ENCODE measurements at regions not wholly inside any gene's neighbourhood (a gene's known extent, or its start where the extent isn't known, plus 50 kb on each side); places are given as distances from the start of the nearest gene placed in this dataset.

DNA sequence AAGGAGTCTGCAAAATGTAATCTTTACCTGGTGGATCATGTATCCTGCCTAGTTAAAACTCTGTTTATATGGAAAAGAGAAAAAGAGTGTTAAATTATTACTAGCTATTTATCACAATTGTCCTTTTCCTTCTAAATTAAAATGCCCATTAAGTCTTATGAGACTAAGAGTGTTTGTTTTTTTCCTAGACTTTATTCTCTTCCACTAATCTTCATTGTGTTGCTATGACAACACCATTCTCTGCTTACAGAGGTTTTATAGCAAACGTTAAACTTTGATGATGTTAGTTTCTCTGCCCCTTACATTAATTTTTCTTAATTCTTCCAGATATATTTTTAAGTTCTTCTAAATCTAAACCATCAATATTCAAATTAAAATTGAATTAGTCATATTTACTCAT, 420.8 kb downstream of the TBC1D32 start:
- TF ChIP-seq, protein P1, sequence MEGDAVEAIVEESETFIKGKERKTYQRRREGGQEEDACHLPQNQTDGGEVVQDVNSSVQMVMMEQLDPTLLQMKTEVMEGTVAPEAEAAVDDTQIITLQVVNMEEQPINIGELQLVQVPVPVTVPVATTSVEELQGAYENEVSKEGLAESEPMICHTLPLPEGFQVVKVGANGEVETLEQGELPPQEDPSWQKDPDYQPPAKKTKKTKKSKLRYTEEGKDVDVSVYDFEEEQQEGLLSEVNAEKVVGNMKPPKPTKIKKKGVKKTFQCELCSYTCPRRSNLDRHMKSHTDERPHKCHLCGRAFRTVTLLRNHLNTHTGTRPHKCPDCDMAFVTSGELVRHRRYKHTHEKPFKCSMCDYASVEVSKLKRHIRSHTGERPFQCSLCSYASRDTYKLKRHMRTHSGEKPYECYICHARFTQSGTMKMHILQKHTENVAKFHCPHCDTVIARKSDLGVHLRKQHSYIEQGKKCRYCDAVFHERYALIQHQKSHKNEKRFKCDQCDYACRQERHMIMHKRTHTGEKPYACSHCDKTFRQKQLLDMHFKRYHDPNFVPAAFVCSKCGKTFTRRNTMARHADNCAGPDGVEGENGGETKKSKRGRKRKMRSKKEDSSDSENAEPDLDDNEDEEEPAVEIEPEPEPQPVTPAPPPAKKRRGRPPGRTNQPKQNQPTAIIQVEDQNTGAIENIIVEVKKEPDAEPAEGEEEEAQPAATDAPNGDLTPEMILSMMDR (conservative IDR thresholded peaks at IDR 0.05; ENCODE audit: low read depth, low read length), result no peak
- TF ChIP-seq RAD21 (IDR thresholded peaks at IDR 0.05; ENCODE audit: low read length), result no peak
- TF ChIP-seq POLR2A (IDR thresholded peaks at IDR 0.05; ENCODE audit: low read depth, low read length), result no peak
- TF ChIP-seq CHD1 (IDR thresholded peaks at IDR 0.05; ENCODE audit: low read depth, low read length), result no peak
- no peak for TF ChIP-seq MXI1 (IDR thresholded peaks at IDR 0.05; ENCODE audit: borderline replicate concordance, low read depth, low read length)
- TF ChIP-seq, protein P2, sequence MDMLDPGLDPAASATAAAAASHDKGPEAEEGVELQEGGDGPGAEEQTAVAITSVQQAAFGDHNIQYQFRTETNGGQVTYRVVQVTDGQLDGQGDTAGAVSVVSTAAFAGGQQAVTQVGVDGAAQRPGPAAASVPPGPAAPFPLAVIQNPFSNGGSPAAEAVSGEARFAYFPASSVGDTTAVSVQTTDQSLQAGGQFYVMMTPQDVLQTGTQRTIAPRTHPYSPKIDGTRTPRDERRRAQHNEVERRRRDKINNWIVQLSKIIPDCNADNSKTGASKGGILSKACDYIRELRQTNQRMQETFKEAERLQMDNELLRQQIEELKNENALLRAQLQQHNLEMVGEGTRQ (IDR thresholded peaks at IDR 0.05; ENCODE audit: low read depth, low read length), result no peak
- no peak for TF ChIP-seq CEBPB (IDR thresholded peaks at IDR 0.05; ENCODE audit: low read depth, low read length)
- no peak for TF ChIP-seq RFX5 (IDR thresholded peaks at IDR 0.05; ENCODE audit: low read depth, low read length)

Measured in IMR-90 (cell line).